Gastrocnemius medialis (tissue), 4 donors: ENCODE measurements at regions not wholly inside any gene's neighbourhood (a gene's known extent, or its start where the extent isn't known, plus 50 kb on each side); places are given as distances from the start of the nearest gene placed in this dataset.
"Not testable (repeated sequence)": the region's sequence is repeated elsewhere in the genome, so short reads cannot be mapped to it uniquely, and the experiment has no call there.

ENCODE experiments used
- ATAC-seq, 2 donors: fragments of 150-250 bp; one replicate each; pipeline ENCODE4 v1.9.1; 2016
- DNase-seq, 2 donors: peaks; one replicate each; pipeline ENCODE4 v3.0.0-alpha.2; 2019
- H3K27ac ChIP-seq, 4 donors: fragments of 200-600 bp; sonication (generic); 1 replicate in 1 of 4; 2 replicates in 3 of 4; pipeline ENCODE4 v1.5.1; 2016 to 2018; ENCODE audit warnings: mild to moderate bottlenecking in 2 of 4, moderate library complexity in 1 of 4
- H3K27me3 ChIP-seq, 3 donors: fragments of 200-600 bp; sonication (generic) in 2 of 3; 1 replicate in 1 of 3; 2 replicates in 2 of 3; pipeline versions ENCODE4 v1.5.1 to v1.6.0; 2016 to 2019; ENCODE audit warnings: mild to moderate bottlenecking in 1 of 3, moderate library complexity in 1 of 3
- H3K36me3 ChIP-seq, 2 donors: fragments of 200-600 bp; sonication (generic) in 1 of 2; one replicate each; pipeline ENCODE4 v1.5.1; 2017 to 2018
- H3K4me1 ChIP-seq, 2 donors: fragments of 200-600 bp; sonication (generic) in 1 of 2; one replicate each; pipeline ENCODE4 v1.5.1; 2016 to 2017; ENCODE audit warnings: mild to moderate bottlenecking in 2 of 2
- H3K4me3 ChIP-seq, 4 donors: fragments of 200-600 bp; sonication (generic) in 3 of 4; 1 replicate in 1 of 4; 2 replicates in 3 of 4; pipeline ENCODE4 v1.5.1; 2016 to 2019; ENCODE audit warnings: mild to moderate bottlenecking in 2 of 4
- H3K9me3 ChIP-seq, 3 donors: fragments of 200-600 bp; sonication (generic) in 2 of 3; 1 replicate in 1 of 3; 2 replicates in 2 of 3; pipeline ENCODE4 v1.5.1; 2016 to 2019
- CTCF ChIP-seq, 5 experiments: fragments of 450-650 bp in 3 of 5; fragments of 200-600 bp in 2 of 5; sonication (generic) in 2 of 5; IDR thresholded peaks in 4 of 5; conservative IDR thresholded peaks in 1 of 5; 1 replicate in 4 of 5; 2 replicates in 1 of 5; pipeline ENCODE4 v1.5.1; 2016 to 2019; ENCODE audit warnings: antibody characterized with exemption in 5 of 5, mild to moderate bottlenecking in 3 of 5, moderate library complexity in 3 of 5
- POLR2A ChIP-seq, 2 donors: fragments of 450-650 bp; IDR thresholded peaks; one replicate each; pipeline ENCODE4 v1.6.1; 2017; ENCODE audit warnings: antibody characterized with exemption in 2 of 2, mild to moderate bottlenecking in 2 of 2, moderate library complexity in 2 of 2
- in situ Hi-C, 4 donors: fragments of 200-750 bp; cut with MboI; loops; one replicate each; pipeline versions ENCODE4 v1.15.0 to v1.8.0; 2017; ENCODE audit warnings: low sequenced_read_pairs in 4 of 4
- intact Hi-C: fragments of 100-400 bp; cut with DNase I; formaldehyde crosslinking; loops from one replicate; pipeline ENCODE4 v1.15.1; 2023; ENCODE audit warnings: low total_unique reads

GRCh38 chr15:22258009-22258397 is 177.7 kb downstream of the OR4M2 start:
- TF ChIP-seq CTCF (IDR thresholded peaks at IDR 0.05 in 4 of 5, conservative IDR thresholded peaks at IDR 0.05 in 1 of 5) (no peak), POLR2A (IDR thresholded peaks at IDR 0.05) (no peak)
- Histone ChIP-seq H3K4me3 (no peak overlapping the region), H3K27ac (no peak overlapping the region), H3K9me3 (no peaks in the 10 kb centered on the region), H3K36me3 (no peaks in the 10 kb centered on the region), H3K4me1 (no peaks in the 10 kb centered on the region), H3K27me3 (no peaks in the 10 kb centered on the region)
- intact Hi-C loops (no loop called here), in situ Hi-C loops (no loop called here)
- DNase-seq = no peak
- no peak for ATAC-seq

- Histone ChIP-seq H3K27me3 (no peaks in the 10 kb centered on the region), H3K27ac (no peak overlapping the region), H3K9me3 (no peaks in the 10 kb centered on the region), H3K36me3 (no peaks in the 10 kb centered on the region), H3K4me1 (no peaks in the 10 kb centered on the region), H3K4me3 (no peak overlapping the region)
- no peak for DNase-seq
- TF ChIP-seq CTCF (IDR thresholded peaks at IDR 0.05 in 4 of 5, conservative IDR thresholded peaks at IDR 0.05 in 1 of 5) = no peak
- TF ChIP-seq POLR2A (IDR thresholded peaks at IDR 0.05) = no peak
- in situ Hi-C loops (no loop called here), intact Hi-C loops (no loop called here)
- ATAC-seq = no peak
These were observed 178.2 kb downstream of the OR4M2 start for GRCh38 chr15:22258398-22259150.

GRCh38 chr15:22259151-22259750 is 178.9 kb downstream of the OR4M2 start:
- H3K36me3 ChIP-seq, H3K9me3 ChIP-seq, ATAC-seq, H3K27ac ChIP-seq, intact Hi-C loops, DNase-seq, H3K27me3 ChIP-seq, H3K4me1 ChIP-seq, H3K4me3 ChIP-seq, in situ Hi-C loops: not testable (repeated sequence)

- TF ChIP-seq POLR2A (IDR thresholded peaks at IDR 0.05) = no peak
- no peak for TF ChIP-seq CTCF (IDR thresholded peaks at IDR 0.05 in 4 of 5, conservative IDR thresholded peaks at IDR 0.05 in 1 of 5)
- Histone ChIP-seq H3K27me3 (no peaks in the 10 kb centered on the region), H3K4me3 (no peak overlapping the region), H3K27ac (no peak overlapping the region), H3K9me3 (no peaks in the 10 kb centered on the region), H3K36me3 (no peaks in the 10 kb centered on the region), H3K4me1 (no peaks in the 10 kb centered on the region)
- ATAC-seq = no peak
- in situ Hi-C loops = no loop called here
- intact Hi-C loops = no loop called here
- DNase-seq = no peak
These were observed 179.6 kb downstream of the OR4M2 start for GRCh38 chr15:22259881-22260421.

- Histone ChIP-seq H3K36me3 (no peaks in the 10 kb centered on the region), H3K27ac (no peak overlapping the region), H3K4me1 (no peaks in the 10 kb centered on the region), H3K9me3 (no peaks in the 10 kb centered on the region), H3K4me3 (no peak overlapping the region), H3K27me3 (no peaks in the 10 kb centered on the region)
- no peak for DNase-seq
- TF ChIP-seq POLR2A (IDR thresholded peaks at IDR 0.05) (no peak), CTCF (IDR thresholded peaks at IDR 0.05 in 4 of 5, conservative IDR thresholded peaks at IDR 0.05 in 1 of 5) (no peak)
- no peak for ATAC-seq
- intact Hi-C loops = no loop called here
- in situ Hi-C loops = no loop called here
These were observed 182.3 kb downstream of the OR4M2 start for GRCh38 chr15:22262613-22263020.
